Thyroid gland (tissue), 4 donors: ENCODE measurements at regions not wholly inside any gene's neighbourhood (a gene's known extent, or its start where the extent isn't known, plus 50 kb on each side); places are given as distances from the start of the nearest gene placed in this dataset.

Experiments used
- POLR2A ChIP-seq, 2 donors: fragments of 450-650 bp; IDR thresholded peaks; one replicate each; pipeline ENCODE4 v1.6.1; 2017; ENCODE audit warnings: antibody characterized with exemption in 2 of 2, mild to moderate bottlenecking in 2 of 2, moderate library complexity in 1 of 2
- TF ChIP-seq, protein P1 (sequence below), 6 experiments: fragments of 200-600 bp in 3 of 6; fragments of 450-650 bp in 3 of 6; sonication (generic) in 3 of 6; IDR thresholded peaks; one replicate each; pipeline ENCODE4 v1.5.1; 2016 to 2019; ENCODE audit warnings: antibody characterized with exemption in 6 of 6, mild to moderate bottlenecking in 2 of 6, inconsistent platforms in 1 of 6, moderate library complexity in 1 of 6

DNA sequence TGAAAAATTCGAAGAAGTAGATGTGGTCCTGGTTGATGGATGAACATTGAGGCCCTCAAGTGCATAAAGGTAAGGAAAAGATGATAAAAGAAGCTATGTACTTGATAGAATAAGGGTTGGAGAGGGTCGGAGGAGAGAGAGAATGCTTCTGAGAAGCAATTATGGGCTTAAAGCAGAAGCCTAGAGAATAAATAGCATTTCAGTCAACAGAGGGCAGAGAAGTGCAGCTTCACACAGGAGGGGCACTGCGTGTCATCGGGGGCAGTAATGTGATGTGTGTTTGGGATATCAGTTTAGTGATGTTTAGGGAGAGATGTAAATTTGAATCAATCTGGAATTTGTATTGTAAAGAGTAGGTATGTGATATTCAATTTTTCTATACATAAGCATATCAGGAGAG, 334.5 kb downstream of the PIK3C3 start:
- TF ChIP-seq, protein P1, sequence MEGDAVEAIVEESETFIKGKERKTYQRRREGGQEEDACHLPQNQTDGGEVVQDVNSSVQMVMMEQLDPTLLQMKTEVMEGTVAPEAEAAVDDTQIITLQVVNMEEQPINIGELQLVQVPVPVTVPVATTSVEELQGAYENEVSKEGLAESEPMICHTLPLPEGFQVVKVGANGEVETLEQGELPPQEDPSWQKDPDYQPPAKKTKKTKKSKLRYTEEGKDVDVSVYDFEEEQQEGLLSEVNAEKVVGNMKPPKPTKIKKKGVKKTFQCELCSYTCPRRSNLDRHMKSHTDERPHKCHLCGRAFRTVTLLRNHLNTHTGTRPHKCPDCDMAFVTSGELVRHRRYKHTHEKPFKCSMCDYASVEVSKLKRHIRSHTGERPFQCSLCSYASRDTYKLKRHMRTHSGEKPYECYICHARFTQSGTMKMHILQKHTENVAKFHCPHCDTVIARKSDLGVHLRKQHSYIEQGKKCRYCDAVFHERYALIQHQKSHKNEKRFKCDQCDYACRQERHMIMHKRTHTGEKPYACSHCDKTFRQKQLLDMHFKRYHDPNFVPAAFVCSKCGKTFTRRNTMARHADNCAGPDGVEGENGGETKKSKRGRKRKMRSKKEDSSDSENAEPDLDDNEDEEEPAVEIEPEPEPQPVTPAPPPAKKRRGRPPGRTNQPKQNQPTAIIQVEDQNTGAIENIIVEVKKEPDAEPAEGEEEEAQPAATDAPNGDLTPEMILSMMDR (IDR thresholded peaks at IDR 0.05): no peak
- no peak for TF ChIP-seq POLR2A (IDR thresholded peaks at IDR 0.05)
